ENCODE measurements at regions not wholly inside any gene's neighbourhood (a gene's known extent, or its start where the extent isn't known, plus 50 kb on each side); places are given as distances from the start of the nearest gene placed in this dataset.

DNA sequence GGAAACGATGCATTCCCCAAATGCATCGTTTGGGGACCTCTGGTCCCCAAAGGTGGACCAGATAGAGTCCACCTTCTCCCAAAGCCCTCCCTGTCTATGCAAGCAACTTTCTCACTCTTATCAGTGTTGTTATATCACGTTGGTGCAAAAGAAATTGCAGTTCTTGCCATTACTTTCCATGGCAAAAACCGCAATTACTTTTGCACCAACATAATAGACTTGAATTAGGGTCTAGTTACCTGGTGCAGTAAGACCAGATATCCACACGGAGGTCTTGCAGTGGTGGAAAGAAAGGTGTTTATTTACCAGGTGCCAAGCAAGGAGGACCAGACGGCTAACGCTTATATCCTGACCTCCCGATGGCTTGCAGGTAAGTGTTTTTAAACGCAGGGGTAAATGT, 129.0 kb downstream of the MIAT start:
- Histone ChIP-seq H3K36me3 (ENCODE audit: control insufficient read depth, insufficient read depth, low read length) (no peaks in the 10 kb centered on the region; the same call in 1 of the 2 replicates), H3K4me3 (replicated peaks; ENCODE audit: low read depth, low read length) (no peak overlapping the region), H3K27me3 (replicated peaks; ENCODE audit: control insufficient read depth, insufficient read depth, low read length) (no peaks in the 10 kb centered on the region)
- TF ChIP-seq, protein P1, sequence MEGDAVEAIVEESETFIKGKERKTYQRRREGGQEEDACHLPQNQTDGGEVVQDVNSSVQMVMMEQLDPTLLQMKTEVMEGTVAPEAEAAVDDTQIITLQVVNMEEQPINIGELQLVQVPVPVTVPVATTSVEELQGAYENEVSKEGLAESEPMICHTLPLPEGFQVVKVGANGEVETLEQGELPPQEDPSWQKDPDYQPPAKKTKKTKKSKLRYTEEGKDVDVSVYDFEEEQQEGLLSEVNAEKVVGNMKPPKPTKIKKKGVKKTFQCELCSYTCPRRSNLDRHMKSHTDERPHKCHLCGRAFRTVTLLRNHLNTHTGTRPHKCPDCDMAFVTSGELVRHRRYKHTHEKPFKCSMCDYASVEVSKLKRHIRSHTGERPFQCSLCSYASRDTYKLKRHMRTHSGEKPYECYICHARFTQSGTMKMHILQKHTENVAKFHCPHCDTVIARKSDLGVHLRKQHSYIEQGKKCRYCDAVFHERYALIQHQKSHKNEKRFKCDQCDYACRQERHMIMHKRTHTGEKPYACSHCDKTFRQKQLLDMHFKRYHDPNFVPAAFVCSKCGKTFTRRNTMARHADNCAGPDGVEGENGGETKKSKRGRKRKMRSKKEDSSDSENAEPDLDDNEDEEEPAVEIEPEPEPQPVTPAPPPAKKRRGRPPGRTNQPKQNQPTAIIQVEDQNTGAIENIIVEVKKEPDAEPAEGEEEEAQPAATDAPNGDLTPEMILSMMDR (IDR thresholded peaks at IDR 0.05; ENCODE audit: insufficient read depth, low read length, poor library complexity, severe bottlenecking), result no peak
- DNase-seq (ENCODE audit: extremely low read depth, insufficient read length), result no peak

DNA sequence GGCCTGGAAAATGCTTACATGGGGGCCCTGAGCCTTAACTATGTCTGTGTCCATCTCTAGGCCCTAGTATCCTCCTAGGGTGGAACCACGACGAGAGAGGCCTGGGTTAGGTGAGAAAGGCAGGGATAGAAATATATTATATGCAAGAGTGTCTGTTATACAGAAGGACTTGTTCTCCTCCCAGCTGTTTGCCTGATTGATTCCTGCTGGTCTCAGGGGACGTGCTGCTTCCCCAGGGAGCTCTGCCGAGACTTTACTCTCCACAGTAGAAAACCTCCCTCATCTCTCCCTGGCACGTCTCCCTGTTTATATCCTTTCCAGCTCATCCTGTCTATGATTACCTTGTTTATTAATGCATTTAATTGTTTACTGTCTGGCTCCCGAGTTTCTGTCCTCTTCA, 132.6 kb downstream of the MIAT start:
- no peaks in the 10 kb centered on the region for H3K36me3 ChIP-seq (ENCODE audit: control insufficient read depth, insufficient read depth, low read length)
- H3K27me3 ChIP-seq (replicated peaks; ENCODE audit: control insufficient read depth, insufficient read depth, low read length), result no peaks in the 10 kb centered on the region
- no peak overlapping the region for H3K4me3 ChIP-seq (replicated peaks; ENCODE audit: low read depth, low read length)
- TF ChIP-seq, protein P1 (IDR thresholded peaks at IDR 0.05; ENCODE audit: insufficient read depth, low read length, poor library complexity, severe bottlenecking), result no peak
- DNase-seq (ENCODE audit: extremely low read depth, insufficient read length), result no peak

DNA sequence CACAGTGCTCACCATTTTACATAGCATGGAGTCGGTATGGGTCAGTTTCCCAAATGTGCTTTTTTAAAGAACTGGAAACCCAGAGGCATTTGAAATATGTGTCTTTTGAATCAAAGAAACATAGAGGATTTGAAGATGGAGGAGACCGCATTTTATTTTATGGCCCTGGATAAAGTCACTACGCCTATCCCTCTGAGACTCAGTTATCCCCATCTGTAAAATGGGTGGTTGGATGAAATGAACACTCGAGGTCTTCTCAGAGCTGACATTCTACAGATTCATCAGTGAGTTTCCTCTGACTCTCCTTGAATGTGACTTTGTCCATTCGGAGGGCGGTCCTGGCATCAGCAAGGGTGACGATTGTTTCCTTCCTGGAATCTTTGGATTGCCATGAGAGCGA, 135.1 kb downstream of the MIAT start:
- DNase-seq (ENCODE audit: extremely low read depth, insufficient read length), result no peak
- no peak overlapping the region for H3K4me3 ChIP-seq (replicated peaks; ENCODE audit: low read depth, low read length)
- no peaks in the 10 kb centered on the region for H3K27me3 ChIP-seq (replicated peaks; ENCODE audit: control insufficient read depth, insufficient read depth, low read length)
- no peaks in the 10 kb centered on the region for H3K36me3 ChIP-seq (ENCODE audit: control insufficient read depth, insufficient read depth, low read length)
- TF ChIP-seq, protein P1 (IDR thresholded peaks at IDR 0.05; ENCODE audit: insufficient read depth, low read length, poor library complexity, severe bottlenecking), result no peak

DNA sequence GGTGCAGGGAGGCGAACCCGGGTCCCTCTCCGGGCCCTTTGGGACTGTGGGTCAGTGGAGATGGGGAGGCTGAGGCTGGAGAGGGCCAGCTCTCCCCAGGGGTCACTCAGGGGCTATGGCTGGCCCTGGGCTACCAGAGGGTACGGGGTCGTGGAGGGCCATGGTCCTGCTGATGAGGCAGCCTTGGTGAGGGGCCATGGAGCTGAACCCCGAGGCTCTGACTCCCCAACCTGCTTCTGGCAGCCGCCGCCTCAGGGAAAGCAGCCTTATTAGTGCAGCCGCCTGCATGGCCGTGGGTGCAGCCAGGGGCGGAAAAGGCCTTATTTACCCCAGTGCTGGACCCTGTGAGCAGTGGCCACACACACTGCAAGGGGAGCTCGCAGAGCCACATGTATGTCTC, 139.4 kb downstream of the MIAT start:
- Histone ChIP-seq H3K36me3 (ENCODE audit: control insufficient read depth, insufficient read depth, low read length) (no peaks in the 10 kb centered on the region), H3K4me3 (replicated peaks; ENCODE audit: low read depth, low read length) (no peak overlapping the region), H3K27me3 (replicated peaks; ENCODE audit: control insufficient read depth, insufficient read depth, low read length) (no peaks in the 10 kb centered on the region)
- TF ChIP-seq, protein P1 (IDR thresholded peaks at IDR 0.05; ENCODE audit: insufficient read depth, low read length, poor library complexity, severe bottlenecking), result no peak
- DNase-seq (ENCODE audit: extremely low read depth, insufficient read length), result no peak

DNA sequence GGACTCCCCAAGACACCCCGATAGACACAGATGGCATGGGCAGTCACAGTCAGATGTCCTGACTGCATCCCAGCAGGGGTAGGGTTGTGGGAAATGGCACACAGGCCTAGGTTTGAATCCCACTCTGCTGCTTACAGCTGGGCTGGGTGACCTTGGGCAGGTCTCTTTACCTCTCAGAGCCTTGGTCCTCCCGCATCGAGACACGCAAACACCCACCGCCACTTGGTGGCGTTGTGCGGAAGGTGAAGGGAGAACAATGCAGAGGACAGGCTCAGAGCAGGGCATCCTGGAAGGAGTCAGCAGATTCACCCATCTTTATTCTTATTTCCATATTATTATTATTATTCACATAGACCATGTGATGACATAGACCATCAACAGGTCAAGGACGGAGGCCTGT, 140.5 kb downstream of the MIAT start:
- no peak overlapping the region for H3K4me3 ChIP-seq (replicated peaks; ENCODE audit: low read depth, low read length)
- no peak for DNase-seq (ENCODE audit: extremely low read depth, insufficient read length)
- TF ChIP-seq, protein P1 (IDR thresholded peaks at IDR 0.05; ENCODE audit: insufficient read depth, low read length, poor library complexity, severe bottlenecking), result no peak
- no peaks in the 10 kb centered on the region for H3K36me3 ChIP-seq (ENCODE audit: control insufficient read depth, insufficient read depth, low read length)
- H3K27me3 ChIP-seq (replicated peaks; ENCODE audit: control insufficient read depth, insufficient read depth, low read length), result no peaks in the 10 kb centered on the region

DNA sequence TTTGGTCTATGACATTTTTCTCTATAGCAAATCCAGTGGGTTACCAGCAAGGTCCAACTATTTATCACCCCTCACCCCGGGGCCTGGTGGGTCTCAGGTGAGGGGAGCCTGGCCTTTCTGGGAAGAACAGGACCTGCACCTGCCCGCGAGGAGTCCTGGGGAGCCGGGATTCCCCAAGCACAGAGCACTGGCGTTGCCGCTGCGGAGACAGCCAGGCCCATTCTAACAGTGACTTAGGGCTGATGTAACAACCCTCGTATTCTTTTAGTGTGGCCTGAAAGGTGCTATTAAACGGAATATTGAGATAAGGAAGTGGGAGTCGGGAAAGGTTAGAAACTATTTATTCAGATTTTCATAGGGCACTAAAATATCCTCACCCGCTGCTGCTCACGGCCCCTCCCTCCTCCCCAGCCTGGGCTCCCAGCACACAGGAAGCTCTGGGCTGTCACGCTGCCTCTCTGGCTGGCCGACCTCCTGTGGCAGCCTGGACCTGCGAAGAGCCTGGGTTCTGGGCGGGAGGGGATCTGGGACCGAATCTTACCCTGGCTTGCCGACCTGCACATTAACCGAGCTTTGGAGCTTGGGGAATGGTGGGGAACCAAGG, 141.2 kb downstream of the MIAT start:
- Histone ChIP-seq H3K4me3 (replicated peaks; ENCODE audit: low read depth, low read length) (no peak overlapping the region), H3K27me3 (replicated peaks; ENCODE audit: control insufficient read depth, insufficient read depth, low read length) (no peaks in the 10 kb centered on the region), H3K36me3 (ENCODE audit: control insufficient read depth, insufficient read depth, low read length) (no peaks in the 10 kb centered on the region)
- TF ChIP-seq, protein P1 (IDR thresholded peaks at IDR 0.05; ENCODE audit: insufficient read depth, low read length, poor library complexity, severe bottlenecking), result no peak
- DNase-seq (ENCODE audit: extremely low read depth, insufficient read length), result no peak

All from GM06990 (cell line).